ENCODE measurements at regions not wholly inside any gene's neighbourhood (a gene's known extent, or its start where the extent isn't known, plus 50 kb on each side); places are given as distances from the start of the nearest gene placed in this dataset.
"Not testable (repeated sequence)": the region's sequence is repeated elsewhere in the genome, so short reads cannot be mapped to it uniquely, and the experiment has no call there.

- DNase-seq (ENCODE audit: low spot score), result no peak
Measured at GRCh38 chr13:65825039-65825438, 1405.1 kb downstream of the PCDH9 start.

GRCh38 chr13:65808061-65808460 lies 1422.1 kb downstream of the PCDH9 start:
- DNase-seq (ENCODE audit: low spot score), result no peak

DNA sequence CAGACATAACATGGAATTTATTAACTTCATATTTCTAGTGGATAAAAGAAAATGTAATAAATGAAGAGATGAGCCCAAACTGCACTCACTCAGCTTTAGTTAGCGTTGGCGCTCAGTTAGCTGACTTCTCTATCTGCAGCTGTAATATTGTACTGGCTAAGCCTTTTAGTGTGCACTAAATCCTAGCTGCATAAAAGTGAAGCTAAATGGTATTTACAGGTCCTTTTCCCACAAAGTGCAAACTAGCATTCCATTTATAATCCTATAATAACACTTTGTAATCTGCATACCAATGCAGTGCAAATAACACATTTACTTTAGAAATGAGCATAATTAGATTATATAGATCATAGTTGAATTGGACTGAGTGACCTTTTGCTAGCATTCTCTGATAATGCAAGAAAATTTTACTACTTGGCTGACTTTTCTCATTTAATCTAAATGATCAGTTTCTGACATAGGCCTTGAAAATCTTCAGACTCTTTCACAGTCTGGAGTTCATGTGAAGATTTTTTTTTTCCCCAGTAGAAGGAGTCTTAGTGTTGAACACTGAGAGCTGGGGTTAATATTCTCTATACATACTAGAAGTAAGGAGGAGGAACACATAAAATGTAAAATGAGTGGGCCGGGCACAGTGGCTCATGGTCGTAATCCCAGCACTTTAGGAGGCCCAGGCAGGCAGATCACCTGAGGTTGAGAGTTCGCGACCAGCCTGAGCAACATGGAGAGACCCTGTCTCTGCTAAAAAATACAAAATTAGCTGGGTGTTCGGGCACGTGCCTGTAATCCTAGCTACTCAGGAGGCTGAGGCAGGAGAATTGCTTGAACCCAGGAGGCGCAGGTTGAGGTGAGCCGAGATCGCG lies 1426.4 kb downstream of the PCDH9 start:
- no peak for DNase-seq (ENCODE audit: low spot score)

- DNase-seq (ENCODE audit: low spot score), result no peak
Measured at GRCh38 chr13:65789815-65790214, 1440.3 kb downstream of the PCDH9 start.

DNA sequence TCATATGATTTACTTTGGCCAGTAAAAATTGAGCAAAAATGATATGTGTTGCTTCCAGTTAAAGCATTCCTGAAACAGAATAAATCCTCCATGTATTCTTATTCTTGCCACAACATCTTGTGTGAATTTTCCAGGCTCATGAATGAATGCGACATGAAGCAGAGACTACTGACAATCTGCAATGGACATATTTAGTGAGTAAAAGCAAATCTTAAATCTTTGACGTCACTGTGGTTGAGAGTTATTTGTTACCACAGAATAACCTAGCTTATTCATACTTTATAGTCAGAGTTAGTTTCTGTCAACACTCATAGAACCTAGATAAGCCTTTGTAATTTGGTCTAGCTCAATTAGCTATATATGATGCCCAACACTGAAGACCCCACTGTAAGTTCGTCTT lies 1443.1 kb downstream of the PCDH9 start:
- DNase-seq (ENCODE audit: low spot score), result no peak

GRCh38 chr13:65784088-65784816 lies 1445.9 kb downstream of the PCDH9 start:
- no peak for DNase-seq (ENCODE audit: low spot score)

DNA sequence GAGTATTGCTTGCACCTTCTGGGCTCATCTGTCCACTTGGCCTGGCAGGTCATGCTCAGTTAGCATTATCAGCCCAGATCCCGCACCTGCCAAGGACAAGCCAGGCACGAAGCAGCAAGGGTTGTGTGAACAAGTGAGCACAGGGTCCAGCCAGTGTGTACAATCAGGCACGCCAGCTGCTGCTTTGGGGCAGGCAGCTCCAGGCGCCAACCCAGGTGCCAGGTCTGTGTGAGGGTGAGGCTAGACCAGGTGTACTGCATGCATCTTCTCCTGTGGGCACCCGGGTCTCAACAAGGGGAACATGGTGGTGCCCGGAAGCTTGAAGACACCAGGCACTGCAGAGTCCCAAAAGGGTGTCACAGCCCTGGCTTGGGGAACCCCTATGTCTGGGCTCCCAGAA lies 1446.8 kb downstream of the PCDH9 start:
- DNase-seq (ENCODE audit: low spot score), result no peak

- not testable (repeated sequence) for DNase-seq (ENCODE audit: low spot score)
Measured at GRCh38 chr13:65771704-65772313, 1458.3 kb downstream of the PCDH9 start.

DNA sequence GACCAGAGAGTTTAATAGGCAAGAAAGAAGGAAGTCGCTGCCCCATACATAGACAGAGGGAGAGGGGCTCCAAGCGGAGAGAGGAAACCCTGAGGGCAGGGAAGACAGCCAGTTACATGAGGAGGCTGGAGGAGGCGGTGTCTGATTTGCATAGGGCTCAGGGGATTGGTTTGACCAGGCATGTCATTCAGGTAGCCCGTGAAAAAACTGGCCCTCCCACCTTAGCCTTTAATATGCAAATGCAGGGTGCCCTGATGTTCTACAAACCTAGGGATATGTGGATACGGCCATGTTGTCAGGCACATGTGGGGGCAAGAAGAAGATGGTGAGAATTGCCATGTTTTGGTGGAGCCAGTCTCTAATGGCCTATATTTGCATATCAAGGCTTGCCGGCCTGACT lies 1461.6 kb downstream of the PCDH9 start:
- DNase-seq (ENCODE audit: low spot score), result no peak

DNA sequence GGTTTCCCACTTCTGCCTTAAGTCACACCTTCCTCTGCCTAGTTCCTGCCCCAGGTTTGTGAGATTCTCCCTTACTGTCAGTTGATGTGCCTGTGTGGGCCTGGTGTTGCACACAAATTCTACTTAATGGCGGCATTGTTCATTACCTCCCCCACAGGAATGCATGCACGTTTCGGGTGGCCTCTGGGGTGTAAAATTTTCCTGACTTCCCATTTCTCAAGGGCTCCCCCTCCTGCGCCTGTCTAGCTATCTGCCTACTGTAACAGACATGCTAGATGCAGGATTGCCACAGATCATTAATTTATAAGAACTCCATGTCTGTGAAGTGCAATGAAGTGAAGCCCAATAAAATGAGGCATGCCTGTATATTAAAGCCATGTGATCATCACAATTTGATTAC lies 1466.3 kb downstream of the PCDH9 start:
- DNase-seq (ENCODE audit: low spot score), result no peak

DNA sequence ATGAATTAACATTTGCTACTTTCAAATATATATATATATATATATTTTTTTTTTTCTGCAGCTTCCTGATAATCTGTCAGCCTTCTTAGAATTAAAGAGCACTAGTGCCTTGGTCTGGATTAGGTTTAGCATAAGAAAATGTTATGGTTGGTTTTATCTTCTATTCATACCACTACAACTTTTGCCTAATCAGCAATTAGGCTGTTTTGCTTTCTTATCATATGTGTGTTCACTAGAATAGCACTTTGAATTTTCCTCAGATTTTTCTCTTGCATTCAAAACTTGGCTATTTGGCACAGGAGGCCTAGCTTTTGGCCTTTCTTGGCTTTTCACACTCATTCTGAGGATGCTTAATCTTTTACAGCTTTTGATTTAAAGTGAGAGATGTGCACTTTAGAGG lies 1468.1 kb downstream of the PCDH9 start:
- DNase-seq (ENCODE audit: low spot score), result no peak

DNA sequence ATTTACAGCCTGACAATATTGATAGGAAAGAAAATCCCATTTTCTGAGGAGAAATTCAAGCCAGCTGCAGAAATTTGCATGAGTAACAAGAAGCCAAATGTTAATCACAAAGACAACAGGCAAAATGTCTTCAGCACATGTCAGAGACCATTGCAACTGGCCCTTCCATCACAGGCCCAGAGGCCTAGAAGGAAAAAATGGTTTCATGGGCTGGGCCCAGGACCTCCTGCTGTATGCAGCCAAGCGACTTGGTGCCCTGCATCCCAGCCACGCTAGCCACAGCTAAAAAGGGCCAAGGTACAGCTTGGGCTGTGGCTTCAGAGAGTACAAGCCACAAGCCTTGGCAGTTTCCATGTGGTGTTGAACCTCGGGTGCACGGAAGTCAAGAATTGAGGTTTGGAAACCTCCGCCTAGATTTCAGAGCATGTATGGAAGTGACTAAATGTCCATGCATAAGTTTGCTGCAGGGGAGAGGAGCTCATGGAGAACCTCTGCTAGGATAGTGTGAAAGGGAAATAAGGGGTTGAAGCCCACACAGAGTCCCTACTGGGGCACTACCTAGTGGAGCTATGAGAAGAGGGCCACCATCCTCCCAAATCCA lies 1474.0 kb downstream of the PCDH9 start:
- no peak for DNase-seq (ENCODE audit: low spot score)

DNA sequence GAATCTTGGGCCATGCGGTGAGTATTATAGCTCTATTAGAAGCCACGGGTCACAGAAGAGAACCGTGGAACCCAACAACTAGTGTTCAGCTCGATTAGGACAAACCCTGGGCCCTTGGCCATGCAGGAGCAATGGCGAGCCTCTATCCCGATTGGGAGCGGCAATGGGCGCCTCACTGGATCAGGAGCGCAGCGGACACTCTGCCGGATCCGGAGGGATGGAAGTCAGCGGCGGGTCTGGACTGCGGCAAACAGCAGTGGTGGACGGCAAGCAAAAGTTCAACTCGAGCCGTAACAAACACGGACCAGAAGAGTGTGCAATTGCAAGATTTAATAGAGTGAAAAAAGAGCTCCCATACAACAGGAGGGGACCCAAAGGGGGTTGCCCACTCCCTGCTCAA lies 1481.9 kb downstream of the PCDH9 start:
- DNase-seq (ENCODE audit: low spot score), result no peak

DNA sequence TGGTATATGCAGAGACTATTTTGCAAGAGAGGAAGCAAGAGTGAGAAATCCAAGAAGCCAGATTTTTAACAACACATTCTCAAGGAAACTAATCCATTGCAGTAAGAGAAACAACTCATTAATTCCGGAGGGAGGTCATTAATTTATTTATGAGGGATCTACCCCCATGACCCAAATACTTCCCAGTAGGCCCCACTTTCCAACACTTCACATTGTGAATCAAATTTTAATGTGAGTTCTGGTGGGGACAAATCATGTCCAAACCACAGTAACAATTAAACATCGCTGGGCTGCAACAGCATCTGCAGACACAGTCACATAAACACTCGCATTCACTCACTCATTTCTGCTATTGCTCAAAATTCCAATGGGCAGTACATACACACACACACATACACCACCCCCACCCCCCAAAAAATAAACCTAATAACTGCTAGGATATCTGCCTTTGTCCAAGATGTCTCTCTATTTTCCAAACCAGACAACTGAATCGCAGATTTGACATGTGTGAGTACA lies 1483.7 kb downstream of the PCDH9 start:
- DNase-seq (ENCODE audit: low spot score), result no peak

DNA sequence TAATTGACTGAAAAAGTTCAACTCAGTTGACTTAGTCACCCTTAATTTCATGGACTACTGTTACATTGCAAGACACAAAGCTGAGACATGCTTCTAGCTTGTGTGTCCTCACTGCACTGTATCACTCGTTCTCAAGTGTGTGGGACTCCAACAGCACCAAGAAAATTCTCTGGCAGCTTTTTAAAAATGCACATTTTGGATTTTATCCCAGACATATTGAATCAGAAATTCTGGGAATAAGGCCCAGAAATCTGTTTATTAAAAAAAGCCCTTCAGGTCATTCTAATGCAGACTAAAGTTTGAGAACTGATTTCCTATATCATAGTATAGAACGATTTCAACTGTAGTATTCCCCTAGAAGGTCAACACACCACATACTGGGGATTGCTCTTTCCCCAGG lies 1485.3 kb downstream of the PCDH9 start:
- DNase-seq (ENCODE audit: low spot score), result no peak

DNA sequence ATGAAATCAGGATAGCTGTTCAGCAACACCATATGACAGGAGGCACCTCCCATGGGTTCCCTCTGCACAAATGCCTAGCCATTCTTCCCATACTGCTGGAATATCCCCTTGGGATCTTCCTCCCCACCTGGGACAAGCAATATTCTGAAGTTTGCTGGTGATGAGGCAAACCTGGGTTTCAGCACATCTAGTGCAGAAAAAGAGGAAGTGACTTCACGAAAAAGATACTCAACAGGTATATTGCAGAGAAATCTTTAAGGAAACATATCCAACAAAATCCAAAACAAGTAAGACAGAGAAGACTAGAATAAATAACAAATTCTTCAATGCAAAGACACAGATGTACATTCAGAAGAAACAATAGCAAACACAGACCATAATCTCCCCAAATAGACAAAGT lies 1497.0 kb downstream of the PCDH9 start:
- no peak for DNase-seq (ENCODE audit: low spot score)

DNA sequence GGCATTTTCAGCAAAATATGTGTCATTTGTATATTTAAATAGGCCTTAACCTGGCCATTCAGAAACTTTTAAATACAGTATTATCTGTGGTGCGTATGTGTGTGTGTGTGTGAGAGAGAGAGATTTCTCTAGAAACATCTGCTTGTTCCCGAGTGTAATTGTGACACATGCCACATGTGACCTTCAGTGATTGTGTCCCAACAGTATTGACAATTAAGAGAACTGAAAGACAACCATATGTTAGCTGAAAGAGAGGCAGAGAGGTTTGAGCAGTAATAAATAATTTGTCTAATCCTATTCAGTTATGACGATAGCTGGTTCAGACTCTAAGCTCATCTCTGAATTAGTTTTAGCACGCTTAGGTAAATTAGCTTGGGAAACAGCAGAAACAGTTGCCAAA lies 1503.1 kb downstream of the PCDH9 start:
- no peak for DNase-seq (ENCODE audit: low spot score)

DNA sequence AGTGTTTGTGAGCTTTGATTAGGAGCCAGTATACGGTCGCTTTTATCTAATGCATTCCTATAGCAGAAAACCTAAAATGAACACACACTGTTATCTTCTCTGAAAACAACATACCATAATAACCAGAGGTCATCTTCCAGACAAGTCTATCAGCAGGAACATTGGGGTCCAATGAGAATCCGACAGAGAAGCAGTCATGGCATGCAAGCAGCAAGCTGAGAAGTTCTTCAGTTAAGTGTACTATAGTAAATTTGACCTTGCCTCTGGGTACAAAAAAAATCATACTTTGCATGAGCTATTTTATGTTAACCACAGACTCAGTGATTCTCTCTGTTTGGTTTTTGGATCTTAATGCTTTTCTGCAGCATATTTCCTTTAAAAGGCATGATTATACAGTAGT lies 1505.1 kb downstream of the PCDH9 start:
- no peak for DNase-seq (ENCODE audit: low spot score)

DNA sequence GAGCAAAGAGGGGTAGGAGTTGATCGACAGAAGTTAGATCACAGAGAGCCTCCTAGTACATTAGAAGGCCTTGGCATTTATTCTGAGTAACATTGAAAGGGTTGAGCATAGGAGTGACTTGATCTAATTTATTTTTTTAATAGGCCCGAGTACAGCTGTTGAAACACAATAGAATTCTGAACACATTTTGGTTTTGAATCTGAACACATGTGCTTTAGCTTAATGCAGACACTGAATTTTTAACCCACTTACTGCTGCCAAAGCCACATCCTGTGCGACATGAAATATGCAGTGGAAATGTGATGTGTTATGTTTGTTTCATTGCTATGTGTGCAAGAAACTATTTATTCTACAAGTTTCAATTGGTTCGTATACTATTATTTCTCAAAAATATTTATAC lies 1505.9 kb downstream of the PCDH9 start:
- no peak for DNase-seq (ENCODE audit: low spot score)

- no peak for DNase-seq (ENCODE audit: low spot score)
Measured at GRCh38 chr13:65722506-65722905, 1507.6 kb downstream of the PCDH9 start.

DNA sequence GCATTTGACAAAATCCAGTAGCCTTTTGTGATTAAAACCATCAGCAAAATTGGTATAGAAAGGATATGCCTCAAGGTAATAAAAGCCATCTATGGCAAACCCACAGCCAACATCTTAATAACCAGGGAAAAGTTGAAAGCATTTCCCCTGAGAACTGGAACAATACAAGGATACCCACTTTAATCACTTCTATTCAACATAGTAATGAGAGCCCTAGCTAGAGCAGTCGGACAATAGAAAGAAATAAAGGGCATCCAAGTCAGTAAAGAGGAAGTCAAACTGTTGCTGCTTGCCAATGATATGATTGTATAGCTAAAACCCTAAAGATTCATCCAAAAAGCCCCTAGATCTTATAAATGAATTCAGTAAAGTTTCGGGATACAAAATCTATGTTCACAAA lies 1510.3 kb downstream of the PCDH9 start:
- DNase-seq (ENCODE audit: low spot score), result no peak

- DNase-seq (ENCODE audit: low spot score), result no peak
Measured at GRCh38 chr13:65710514-65710913, 1519.6 kb downstream of the PCDH9 start.

All from HT-29 (cell line).